AG10803 (cell line): ENCODE measurements at regions not wholly inside any gene's neighbourhood (a gene's known extent, or its start where the extent isn't known, plus 50 kb on each side); places are given as distances from the start of the nearest gene placed in this dataset.

Experiments used
- DNase-seq: peaks from one replicate; pipeline ENCODE4 v3.0.0; 2010; ENCODE audit warnings: low read depth
- H3K4me3 ChIP-seq: 2 replicates; pipeline ENCODE4 v1.5.1; 2011; ENCODE audit warnings: mild to moderate bottlenecking, low read length, control low read depth
- CTCF ChIP-seq: conservative IDR thresholded peaks from 2 replicates; pipeline ENCODE4 v1.5.1; 2011; ENCODE audit warnings: mild to moderate bottlenecking, low read length, control low read depth, inconsistent platforms

- H3K4me3 ChIP-seq = no peak overlapping the region
- DNase-seq = peak; percentile 16
Observed at GRCh38 chr1:29636936-29637335, 400.6 kb downstream of the PTPRU start.

GRCh38 chr1:29635501-29636263 is 399.4 kb downstream of the PTPRU start:
- DNase-seq = no peak
- H3K4me3 ChIP-seq = no peak overlapping the region
- no peak for TF ChIP-seq CTCF

More at GRCh38 chr1:29636936-29637335, 400.6 kb downstream of the PTPRU start:
- no peak for TF ChIP-seq CTCF

- H3K4me3 ChIP-seq = no peak overlapping the region
- no peak for TF ChIP-seq CTCF
- DNase-seq = no peak
Observed at GRCh38 chr1:29634746-29635335, 398.5 kb downstream of the PTPRU start.

DNA sequence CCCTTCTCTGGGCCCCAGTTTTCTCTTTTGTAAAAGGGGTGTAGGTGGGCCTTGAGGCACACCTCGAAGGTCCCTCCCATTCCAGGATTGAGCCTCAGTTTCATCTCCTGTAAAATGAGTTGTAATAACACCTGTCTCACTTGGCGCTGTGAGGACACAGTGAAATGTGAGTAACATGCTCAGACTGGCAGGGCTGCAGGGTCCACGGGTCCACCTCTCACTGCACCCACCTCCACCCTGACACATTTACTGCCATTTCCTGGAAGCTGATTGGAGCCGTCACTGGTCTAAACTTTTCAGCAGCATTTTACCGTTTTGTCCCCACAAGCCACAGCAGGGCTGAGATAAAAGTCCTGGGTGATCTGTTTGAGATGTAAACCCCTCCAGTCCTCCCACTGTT is 398.0 kb downstream of the PTPRU start:
- TF ChIP-seq CTCF = no peak
- no peak for DNase-seq
- no peak overlapping the region for H3K4me3 ChIP-seq

GRCh38 chr1:29633771-29634170 is 397.4 kb downstream of the PTPRU start:
- no peak for TF ChIP-seq CTCF
- no peak for DNase-seq

DNA sequence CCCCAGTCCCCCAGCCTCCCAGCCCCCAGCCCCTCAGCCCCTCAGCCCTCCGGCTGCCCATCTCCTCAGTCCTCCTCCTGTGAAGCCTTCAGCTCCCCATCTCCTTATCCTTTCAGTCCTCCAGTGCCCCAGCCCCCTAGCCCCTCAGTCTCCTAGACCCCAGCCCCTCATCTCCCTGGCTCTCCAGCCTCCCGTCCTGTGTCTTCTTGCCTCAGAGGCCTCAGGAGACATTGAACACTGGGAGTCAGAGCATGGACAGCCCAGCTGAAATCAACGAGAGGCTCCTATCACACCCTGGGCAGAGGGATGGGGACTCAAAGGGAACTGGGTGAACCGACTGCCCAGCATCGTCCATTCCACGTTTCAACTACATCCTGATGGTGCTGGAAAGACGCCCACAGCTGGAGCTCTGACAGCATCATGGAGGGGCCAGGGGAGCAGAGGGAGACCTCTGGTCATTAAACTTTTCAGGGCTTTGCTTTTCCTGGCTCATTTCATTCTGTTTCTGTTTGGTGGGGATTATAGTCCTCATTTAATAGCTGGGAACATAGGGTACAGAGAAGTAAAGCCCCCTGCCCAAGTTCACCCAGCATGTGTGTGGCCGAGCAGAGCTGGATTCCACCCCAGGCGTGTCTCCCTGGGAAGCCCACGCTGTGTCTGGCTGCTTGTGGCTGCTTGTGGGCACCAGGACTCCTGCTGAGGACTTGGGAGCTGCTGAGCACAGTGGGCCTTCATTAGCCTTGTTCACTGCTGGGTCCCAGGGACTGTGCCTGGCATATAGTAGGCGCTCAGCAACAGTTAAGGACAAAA is 396.7 kb downstream of the PTPRU start:
- TF ChIP-seq CTCF = no peak
- no peak overlapping the region for H3K4me3 ChIP-seq
- no peak for DNase-seq

More at GRCh38 chr1:29633771-29634170, 397.4 kb downstream of the PTPRU start:
- no peak overlapping the region for H3K4me3 ChIP-seq
